ENCODE measurements at regions not wholly inside any gene's neighbourhood (a gene's known extent, or its start where the extent isn't known, plus 50 kb on each side); places are given as distances from the start of the nearest gene placed in this dataset.

GRCh38 chr14:101247842-101248725 is 313.2 kb upstream of the DIO3 start:
- TF ChIP-seq CTCF (IDR thresholded peaks at IDR 0.05; ENCODE audit: insufficient read depth, low read length, severe bottlenecking), result no peak
- Histone ChIP-seq H3K4me3 (ENCODE audit: low read depth, low read length) (no peak overlapping the region), H3K36me3 (ENCODE audit: control insufficient read depth, insufficient read depth, low read length) (no peaks in the 10 kb centered on the region), H3K27me3 (ENCODE audit: control insufficient read depth, insufficient read depth, low read length) (no peaks in the 10 kb centered on the region)
- FAIRE-seq, result no peak
- no peak for DNase-seq (ENCODE audit: low read depth)

GRCh38 chr14:101248840-101249675 is 312.2 kb upstream of the DIO3 start:
- H3K36me3 ChIP-seq (ENCODE audit: control insufficient read depth, insufficient read depth, low read length), result no peaks in the 10 kb centered on the region
- H3K27me3 ChIP-seq (ENCODE audit: control insufficient read depth, insufficient read depth, low read length), result no peaks in the 10 kb centered on the region
- DNase-seq (ENCODE audit: low read depth) (no peak), FAIRE-seq (no peak)
- H3K4me3 ChIP-seq (ENCODE audit: low read depth, low read length), result no peak overlapping the region
- TF ChIP-seq CTCF (IDR thresholded peaks at IDR 0.05; ENCODE audit: insufficient read depth, low read length, severe bottlenecking), result no peak

GRCh38 chr14:101249676-101250036 is 311.6 kb upstream of the DIO3 start:
- TF ChIP-seq CTCF (IDR thresholded peaks at IDR 0.05; ENCODE audit: insufficient read depth, low read length, severe bottlenecking), result no peak
- Histone ChIP-seq H3K4me3 (ENCODE audit: low read depth, low read length) (no peak overlapping the region), H3K36me3 (ENCODE audit: control insufficient read depth, insufficient read depth, low read length) (no peaks in the 10 kb centered on the region), H3K27me3 (ENCODE audit: control insufficient read depth, insufficient read depth, low read length) (no peaks in the 10 kb centered on the region)
- FAIRE-seq, result no peak
- DNase-seq (ENCODE audit: low read depth), result no peak

GRCh38 chr14:101250336-101250947 is 310.9 kb upstream of the DIO3 start:
- DNase-seq (ENCODE audit: low read depth) (no peak), FAIRE-seq (no peak)
- no peak for TF ChIP-seq CTCF (IDR thresholded peaks at IDR 0.05; ENCODE audit: insufficient read depth, low read length, severe bottlenecking)
- no peaks in the 10 kb centered on the region for H3K36me3 ChIP-seq (ENCODE audit: control insufficient read depth, insufficient read depth, low read length)
- no peaks in the 10 kb centered on the region for H3K27me3 ChIP-seq (ENCODE audit: control insufficient read depth, insufficient read depth, low read length)
- no peak overlapping the region for H3K4me3 ChIP-seq (ENCODE audit: low read depth, low read length)

- FAIRE-seq, result peak; percentile 32
- DNase-seq (ENCODE audit: low read depth), result no peak
- TF ChIP-seq CTCF (IDR thresholded peaks at IDR 0.05; ENCODE audit: insufficient read depth, low read length, severe bottlenecking), result no peak
- no peaks in the 10 kb centered on the region for H3K27me3 ChIP-seq (ENCODE audit: control insufficient read depth, insufficient read depth, low read length)
- H3K4me3 ChIP-seq (ENCODE audit: low read depth, low read length), result no peak overlapping the region
- no peaks in the 10 kb centered on the region for H3K36me3 ChIP-seq (ENCODE audit: control insufficient read depth, insufficient read depth, low read length)
Observed at GRCh38 chr14:101250948-101251811, 310.1 kb upstream of the DIO3 start.

Measured in bronchial epithelial cell (primary cell).